ENCODE measurements at regions not wholly inside any gene's neighbourhood (a gene's known extent, or its start where the extent isn't known, plus 50 kb on each side); places are given as distances from the start of the nearest gene placed in this dataset.

GRCh38 chr17:13268791-13269595, 251.2 kb upstream of the ELAC2 start:
- DNase-seq (ENCODE audit: low read depth) = no peak
- TF ChIP-seq CTCF (conservative IDR thresholded peaks at IDR 0.05; ENCODE audit: control insufficient read depth, insufficient read depth, low read depth, low read length) = no peak
- no peak overlapping the region for H3K4me3 ChIP-seq (ENCODE audit: control insufficient read depth, low read depth, low read length)

DNA sequence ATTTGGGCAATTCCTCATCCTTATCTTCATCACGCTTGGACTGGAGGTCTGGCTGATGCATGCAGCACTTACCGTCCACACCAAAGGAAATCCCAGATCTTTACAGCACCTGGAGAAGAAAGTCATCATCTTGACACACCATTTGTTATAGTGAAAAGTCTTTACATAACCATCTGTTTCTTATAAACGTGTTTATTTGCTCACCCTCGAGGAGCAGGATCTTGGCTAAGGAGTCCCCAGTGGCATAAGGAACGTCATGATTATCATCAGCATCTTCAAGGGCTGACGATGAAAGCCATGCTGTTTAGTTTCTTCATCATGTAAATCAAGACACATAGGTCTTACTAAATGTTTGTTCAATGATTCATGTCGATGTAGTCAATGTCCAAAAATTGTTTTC, 248.8 kb upstream of the ELAC2 start:
- DNase-seq (ENCODE audit: low read depth) = peak; percentile 89

DNA sequence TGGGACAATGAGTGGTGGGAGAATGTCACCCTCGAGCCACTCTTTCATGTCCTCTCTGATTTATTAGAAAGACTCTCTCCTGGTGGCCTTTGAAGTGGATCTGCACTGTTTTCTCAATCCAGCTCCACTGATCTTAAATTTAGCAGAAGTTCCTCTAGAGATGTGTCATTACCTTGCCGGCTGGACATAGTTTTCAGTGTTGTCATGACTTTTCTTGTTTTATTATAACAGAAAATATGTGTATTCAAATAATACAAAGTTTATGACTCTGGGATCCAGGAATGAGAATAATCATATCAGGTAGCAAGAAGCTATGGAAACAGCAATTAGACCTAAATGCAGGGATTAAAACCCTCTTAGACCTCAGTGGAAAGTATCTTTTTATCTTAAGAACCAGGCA, 247.5 kb upstream of the ELAC2 start:
- no peak for DNase-seq (ENCODE audit: low read depth)
- no peak for TF ChIP-seq CTCF (conservative IDR thresholded peaks at IDR 0.05; ENCODE audit: control insufficient read depth, insufficient read depth, low read depth, low read length)
- no peak overlapping the region for H3K4me3 ChIP-seq (ENCODE audit: control insufficient read depth, low read depth, low read length)

More for the DNA sequence above, 248.8 kb upstream of the ELAC2 start:
- TF ChIP-seq CTCF (conservative IDR thresholded peaks at IDR 0.05; ENCODE audit: control insufficient read depth, insufficient read depth, low read depth, low read length) = no peak
- no peak overlapping the region for H3K4me3 ChIP-seq (ENCODE audit: control insufficient read depth, low read depth, low read length)

DNA sequence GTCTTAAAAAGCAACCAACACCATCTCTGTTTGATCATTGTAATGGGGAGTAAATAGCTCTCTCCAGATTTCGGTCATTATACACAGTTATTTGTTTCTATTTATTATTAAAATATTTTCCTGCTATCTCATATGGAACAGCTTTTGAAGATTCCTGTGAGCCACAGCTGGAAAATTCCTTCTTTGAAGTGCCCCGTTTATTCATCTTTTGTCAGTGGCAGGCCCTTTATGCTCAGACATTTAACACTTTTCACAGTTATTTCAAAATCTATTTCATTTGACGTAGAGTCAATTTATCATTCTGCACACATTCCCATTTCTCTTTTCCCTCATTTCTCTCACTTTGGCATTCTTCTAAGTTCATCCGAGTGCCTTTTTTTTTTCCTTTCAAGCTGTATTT, 245.9 kb upstream of the ELAC2 start:
- DNase-seq (ENCODE audit: low read depth) = no peak
- H3K4me3 ChIP-seq (ENCODE audit: control insufficient read depth, low read depth, low read length) = no peak overlapping the region
- no peak for TF ChIP-seq CTCF (conservative IDR thresholded peaks at IDR 0.05; ENCODE audit: control insufficient read depth, insufficient read depth, low read depth, low read length)

DNA sequence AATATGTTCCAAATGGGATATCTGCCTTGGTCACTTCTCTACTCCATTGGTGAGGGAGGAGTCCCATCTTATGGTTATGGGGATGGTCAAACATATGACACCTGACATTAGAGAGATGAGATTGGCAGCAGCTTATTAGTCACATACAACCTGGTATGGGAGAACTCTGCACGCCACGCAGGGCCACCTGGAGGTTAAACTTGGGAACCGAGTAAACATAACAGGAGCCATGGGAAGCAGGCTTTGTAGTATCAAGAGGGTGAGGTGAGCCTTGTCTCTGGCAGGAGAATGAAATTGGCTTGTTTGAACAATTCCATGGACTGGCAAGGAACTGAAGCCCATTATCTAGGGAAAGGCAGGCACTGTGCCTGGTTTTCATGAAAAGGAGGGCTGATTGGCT, 238.7 kb upstream of the ELAC2 start:
- no peak for TF ChIP-seq CTCF (conservative IDR thresholded peaks at IDR 0.05; ENCODE audit: control insufficient read depth, insufficient read depth, low read depth, low read length)
- H3K4me3 ChIP-seq (ENCODE audit: control insufficient read depth, low read depth, low read length) = no peak overlapping the region
- no peak for DNase-seq (ENCODE audit: low read depth)

DNA sequence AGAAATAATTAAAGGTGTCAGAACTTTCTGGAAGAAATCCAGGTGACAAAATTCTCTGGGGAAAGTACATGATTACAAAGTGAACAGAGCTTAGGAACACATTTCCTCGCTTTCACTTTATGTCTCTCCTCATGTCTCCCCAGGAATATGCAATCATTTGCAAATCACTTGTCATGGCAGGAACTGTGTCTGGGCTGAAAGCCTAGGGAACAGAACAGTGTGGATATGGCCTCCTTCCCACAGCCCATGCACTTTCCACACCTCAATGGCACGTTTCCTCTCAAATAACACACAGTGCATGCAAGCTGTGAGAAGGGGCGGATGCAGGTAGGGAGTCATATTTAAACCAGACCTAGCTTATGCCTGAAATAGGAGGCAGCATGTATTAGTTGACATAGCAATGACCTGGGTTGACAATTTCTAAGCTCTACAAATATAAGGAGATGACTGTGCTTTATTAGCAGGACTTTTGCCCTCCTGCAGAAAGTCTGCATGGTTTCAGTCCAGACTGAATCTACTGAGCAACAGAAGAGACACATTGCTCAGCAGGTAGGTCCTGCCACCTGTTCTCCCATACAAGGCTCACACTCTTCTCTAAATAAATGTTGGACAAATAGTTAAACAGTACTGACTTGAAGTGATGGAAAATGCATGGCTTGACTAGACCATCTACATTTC, 236.0 kb upstream of the ELAC2 start:
- H3K4me3 ChIP-seq (ENCODE audit: control insufficient read depth, low read depth, low read length) = no peak overlapping the region
- no peak for TF ChIP-seq CTCF (conservative IDR thresholded peaks at IDR 0.05; ENCODE audit: control insufficient read depth, insufficient read depth, low read depth, low read length)

More for the DNA sequence above, 236.0 kb upstream of the ELAC2 start:
- DNase-seq (ENCODE audit: low read depth) = no peak

Data from fibroblast of mammary gland (primary cell).